ENCODE measurements at regions not wholly inside any gene's neighbourhood (a gene's known extent, or its start where the extent isn't known, plus 50 kb on each side); places are given as distances from the start of the nearest gene placed in this dataset.

- DNase-seq (ENCODE audit: insufficient read length, low spot score) (no peak), FAIRE-seq (no peak)
- no peak for TF ChIP-seq CTCF (IDR thresholded peaks at IDR 0.05; ENCODE audit: insufficient read depth, missing control alignments)
Measured at GRCh38 chr5:9852671-9853070, 222.5 kb upstream of the TAS2R1 start.

DNA sequence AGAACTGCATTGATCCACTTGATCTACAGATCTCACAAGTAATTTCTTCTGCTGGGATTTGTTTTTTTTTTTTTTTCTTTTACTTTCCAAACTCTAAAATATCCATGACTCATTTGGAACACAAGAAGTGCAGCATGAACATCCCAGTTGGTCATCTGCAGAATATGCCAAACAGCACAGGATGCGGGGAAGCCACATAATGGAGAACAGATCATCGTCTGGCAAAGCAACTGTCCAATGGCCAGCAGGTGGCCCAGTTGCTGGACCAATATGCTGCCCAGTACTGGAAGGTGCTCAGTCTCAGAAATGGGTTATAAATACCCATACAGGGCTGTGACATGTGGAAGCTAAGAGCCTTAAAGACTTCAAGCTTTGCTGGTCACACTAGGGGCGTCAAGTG is 221.3 kb upstream of the TAS2R1 start:
- TF ChIP-seq CTCF (IDR thresholded peaks at IDR 0.05; ENCODE audit: insufficient read depth, missing control alignments): no peak
- FAIRE-seq (no peak), DNase-seq (ENCODE audit: insufficient read length, low spot score) (no peak)

DNA sequence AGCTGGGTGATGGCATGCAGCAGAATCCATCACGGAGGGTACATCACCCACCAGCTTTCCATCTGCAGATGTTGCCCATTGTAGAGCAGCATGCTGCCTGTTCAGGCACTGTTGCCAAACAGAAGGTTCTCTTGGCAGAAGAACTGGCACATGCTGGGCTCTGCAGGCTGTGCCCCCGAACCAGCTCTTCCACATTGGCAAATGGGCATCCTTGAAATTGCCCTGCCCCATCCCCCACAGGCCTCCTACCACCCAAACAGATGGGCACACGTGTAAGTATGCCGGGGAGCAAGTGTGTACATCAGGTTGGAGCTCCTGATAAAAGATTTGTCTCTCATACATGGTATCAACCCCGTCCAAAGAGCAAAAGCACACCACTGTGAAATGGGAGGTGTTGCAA is 220.3 kb upstream of the TAS2R1 start:
- FAIRE-seq (no peak), DNase-seq (ENCODE audit: insufficient read length, low spot score) (no peak)
- no peak for TF ChIP-seq CTCF (IDR thresholded peaks at IDR 0.05; ENCODE audit: insufficient read depth, missing control alignments)

DNA sequence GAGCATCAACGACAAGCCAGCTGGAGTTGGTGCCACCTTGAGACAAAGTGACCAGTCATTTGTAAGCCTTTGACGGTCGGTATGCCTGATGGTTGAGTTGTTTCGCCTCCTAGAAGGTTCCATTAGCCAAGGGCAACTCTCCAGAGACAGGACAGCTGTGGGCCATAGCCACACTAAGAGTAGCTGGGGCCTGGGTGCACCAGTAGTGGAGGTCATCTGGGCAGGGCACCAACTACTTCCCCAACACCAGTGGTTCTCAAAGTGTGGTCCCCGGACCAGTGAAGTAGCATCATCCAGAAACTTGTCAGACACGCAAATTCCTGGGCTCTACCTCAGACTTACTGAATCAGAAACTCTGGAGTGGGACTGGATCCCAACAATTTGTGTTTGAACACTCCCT is 217.5 kb upstream of the TAS2R1 start:
- no peak for TF ChIP-seq CTCF (IDR thresholded peaks at IDR 0.05; ENCODE audit: insufficient read depth, missing control alignments)
- DNase-seq (ENCODE audit: insufficient read length, low spot score): no peak
- FAIRE-seq: no peak

DNA sequence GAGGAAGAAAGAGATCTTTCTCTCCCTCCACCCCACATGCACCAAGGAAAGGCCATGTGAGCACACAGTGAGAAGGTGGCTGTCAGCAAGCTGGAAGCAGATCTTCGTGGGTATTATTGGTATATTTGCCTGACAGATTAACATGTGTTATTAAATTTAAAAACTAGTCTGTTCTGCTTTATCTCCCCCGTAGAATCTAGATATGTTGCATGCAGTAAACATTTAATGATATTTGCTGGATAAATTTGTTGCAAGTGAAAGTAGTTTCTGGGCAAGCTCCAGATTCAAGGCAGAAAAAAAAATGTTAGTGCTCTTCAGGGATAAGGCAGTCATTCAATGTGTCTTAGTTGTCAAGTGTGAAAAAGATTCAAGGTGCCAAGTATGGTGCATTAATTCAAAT is 215.0 kb upstream of the TAS2R1 start:
- DNase-seq (ENCODE audit: insufficient read length, low spot score) (no peak), FAIRE-seq (no peak)
- no peak for TF ChIP-seq CTCF (IDR thresholded peaks at IDR 0.05; ENCODE audit: insufficient read depth, missing control alignments)

DNA sequence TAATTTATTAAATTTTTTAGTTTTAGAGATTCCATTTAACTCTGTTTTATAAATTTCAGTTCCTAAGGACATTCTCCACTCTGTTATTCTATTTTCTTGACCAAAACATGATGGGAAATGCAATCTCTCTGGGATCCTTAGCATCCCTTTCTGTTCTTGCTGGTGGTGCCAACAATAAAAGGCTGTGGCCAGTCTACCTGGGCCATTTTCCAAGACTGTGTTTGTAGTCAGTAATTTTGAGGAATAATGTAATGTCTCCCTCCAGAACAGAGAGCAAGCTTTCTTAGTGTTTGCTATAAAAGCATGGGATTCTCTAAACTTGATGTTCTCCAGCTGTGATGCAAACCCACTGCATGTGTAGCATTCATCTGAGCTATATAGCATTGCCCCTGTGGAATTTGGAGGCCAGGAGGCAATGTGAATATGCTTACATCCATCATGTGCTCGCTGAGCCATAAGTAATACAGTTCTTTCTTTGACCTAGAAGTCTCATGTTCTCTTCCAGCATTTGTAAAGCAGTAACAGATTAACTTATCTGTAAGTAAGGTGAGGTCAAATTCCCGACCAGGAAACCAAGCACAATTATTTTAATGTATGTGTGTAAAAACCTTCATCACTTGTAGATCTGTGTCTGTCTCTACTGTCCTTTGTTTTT is 211.5 kb upstream of the TAS2R1 start:
- DNase-seq (ENCODE audit: insufficient read length, low spot score) (no peak), FAIRE-seq (no peak)
- TF ChIP-seq CTCF (IDR thresholded peaks at IDR 0.05; ENCODE audit: insufficient read depth, missing control alignments): no peak

DNA sequence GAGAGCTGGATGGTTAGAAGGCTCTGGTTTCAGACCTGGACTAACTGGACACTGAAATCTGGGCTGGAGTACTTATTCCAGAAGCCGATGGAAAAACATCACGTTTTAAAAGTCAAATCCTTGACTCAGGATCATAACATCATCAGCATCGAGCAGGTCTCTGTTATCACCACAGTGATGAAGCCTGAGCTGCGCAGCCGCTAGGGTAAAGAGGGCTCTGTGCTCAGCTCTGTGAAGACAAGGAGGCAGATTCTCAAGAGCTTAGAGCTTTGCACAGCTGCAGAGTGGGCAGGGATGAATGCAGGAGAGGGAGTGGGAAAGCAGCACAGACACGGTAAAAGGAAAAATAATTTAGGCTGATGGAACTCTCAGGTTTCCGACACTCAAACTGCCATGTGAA is 208.8 kb upstream of the TAS2R1 start:
- no peak for DNase-seq (ENCODE audit: insufficient read length, low spot score)
- no peak for TF ChIP-seq CTCF (IDR thresholded peaks at IDR 0.05; ENCODE audit: insufficient read depth, missing control alignments)
- no peak for FAIRE-seq
